IMR-90 (cell line): ENCODE measurements at regions not wholly inside any gene's neighbourhood (a gene's known extent, or its start where the extent isn't known, plus 50 kb on each side); places are given as distances from the start of the nearest gene placed in this dataset.

ENCODE experiments used
- ATAC-seq: fragments of 200-7000 bp; cut with Tn5 transposase; 2 replicates; pipeline ENCODE4 v1.9.1; 2020; ENCODE audit warnings: low read depth, mild to moderate bottlenecking, moderate library complexity
- BruUV-seq: library from RNA; stranded (reverse); fragments of 400-500 nt; replicated peaks from 2 replicates; lab custom pipeline; 2021; lab: Mats Ljungman, UMichigan
- CTCF ChIA-PET: fragments of 300-600 bp; formaldehyde crosslinking; extraction: SDS; loops from one replicate; lab custom pipeline; 2021; ENCODE audit warnings: antibody characterized with exemption; lab: Yijun Ruan, JAX
- POLR2A ChIA-PET: fragments of 300-600 bp; sonication (Branson Sonifier 250); formaldehyde crosslinking; loops from one replicate; lab custom pipeline; 2022; ENCODE audit warnings: antibody characterized with exemption; ENCODE audit not compliant: unreplicated experiment; lab: Charles Lee
- DNase-seq: peaks from one replicate; pipeline ENCODE4 v3.0.0; 2013
- H2AFZ ChIP-seq: replicated peaks from 2 replicates; pipeline ENCODE3; 2013; ENCODE audit warnings: low read length, mild to moderate bottlenecking; ENCODE audit not compliant: poor library complexity
- H2AK5ac ChIP-seq: 2 replicates; pipeline ENCODE4 v1.6.1; 2013; ENCODE audit warnings: low read depth, low read length, inconsistent platforms
- H2AK9ac ChIP-seq: replicated peaks from 2 replicates; pipeline ENCODE3; 2013; ENCODE audit warnings: mild to moderate bottlenecking, low read depth, low read length, moderate library complexity; ENCODE audit not compliant: poor library complexity
- H2BK120ac ChIP-seq: 2 replicates; pipeline ENCODE4 v1.6.1; 2013; ENCODE audit warnings: low read depth, low read length, inconsistent platforms
- H2BK15ac ChIP-seq: 3 replicates; pipeline ENCODE4 v1.6.1; 2013; ENCODE audit warnings: low read depth, low read length, inconsistent platforms
- H2BK20ac ChIP-seq: 2 replicates; pipeline ENCODE4 v1.6.1; 2013; ENCODE audit warnings: low read depth, mild to moderate bottlenecking, inconsistent platforms, low read length, moderate library complexity
- H2BK5ac ChIP-seq: 2 replicates; pipeline ENCODE4 v1.6.1; 2013; ENCODE audit warnings: mild to moderate bottlenecking, low read depth, low read length, inconsistent platforms; ENCODE audit not compliant: poor library complexity, severe bottlenecking
- H3K14ac ChIP-seq: replicated peaks from 2 replicates; pipeline ENCODE4 v1.6.1; 2013; ENCODE audit warnings: low read depth, low read length, inconsistent platforms
- H3K18ac ChIP-seq: 2 replicates; pipeline ENCODE4 v1.6.1; 2013; ENCODE audit warnings: low read depth, low read length, control low read depth
- H3K23ac ChIP-seq: 2 replicates; pipeline ENCODE4 v1.6.1; 2013; ENCODE audit warnings: low read depth, low read length, inconsistent platforms
- H3K27ac ChIP-seq: 2 replicates; pipeline ENCODE4 v1.5.1; 2013; ENCODE audit warnings: mild to moderate bottlenecking, control low read depth, low read length; ENCODE audit not compliant: insufficient read depth
- H3K27me3 ChIP-seq: 2 replicates; pipeline ENCODE4 v1.6.1; 2013; ENCODE audit warnings: low read length; ENCODE audit not compliant: control insufficient read depth, insufficient read depth
- H3K36me3 ChIP-seq: 2 replicates; pipeline ENCODE4 v1.6.1; 2013; ENCODE audit warnings: low read length, mixed read lengths; ENCODE audit not compliant: control insufficient read depth, insufficient read depth
- H3K4ac ChIP-seq: 2 replicates; pipeline ENCODE4 v1.6.1; 2013; ENCODE audit warnings: low read depth, low read length, inconsistent platforms
- H3K4me1 ChIP-seq: 2 replicates; pipeline ENCODE4 v1.6.1; 2013; ENCODE audit warnings: low read length, mixed read lengths; ENCODE audit not compliant: control insufficient read depth, insufficient read depth
- H3K4me2 ChIP-seq: 2 replicates; pipeline ENCODE4 v1.6.1; 2013; ENCODE audit warnings: low read depth, mild to moderate bottlenecking, control low read depth, low read length, moderate library complexity
- H3K4me3 ChIP-seq: 2 replicates; pipeline ENCODE4 v1.5.1; 2013; ENCODE audit warnings: low read depth, mild to moderate bottlenecking, control low read depth, low read length, moderate library complexity; ENCODE audit not compliant: insufficient read depth
- H3K56ac ChIP-seq: 2 replicates; pipeline ENCODE4 v1.6.1; 2013; ENCODE audit warnings: low read length, inconsistent platforms; ENCODE audit not compliant: insufficient read depth; ENCODE audit errors: extremely low read depth
- H3K79me1 ChIP-seq, 2 experiments: 2 replicates each; pipeline ENCODE4 v1.6.1; 2013; ENCODE audit warnings: low read length in 2 of 2, inconsistent platforms in 1 of 2, low read depth in 1 of 2
- H3K9ac ChIP-seq: 2 replicates; pipeline ENCODE4 v1.6.1; 2013; ENCODE audit warnings: low read depth, low read length, control low read depth
- H3K9me1 ChIP-seq: 2 replicates; pipeline ENCODE4 v1.6.1; 2013; ENCODE audit warnings: low read length, inconsistent platforms; ENCODE audit not compliant: insufficient read depth
- H3K9me3 ChIP-seq: 2 replicates; pipeline ENCODE4 v1.6.1; 2013; ENCODE audit warnings: low read length; ENCODE audit not compliant: control insufficient read depth, insufficient read depth
- H4K20me1 ChIP-seq: 2 replicates; pipeline ENCODE4 v1.6.1; 2013; ENCODE audit warnings: low read length, inconsistent platforms; ENCODE audit not compliant: insufficient read depth
- H4K5ac ChIP-seq: 2 replicates; pipeline ENCODE4 v1.6.1; 2013; ENCODE audit warnings: mild to moderate bottlenecking, low read depth, low read length, control low read depth
- H4K8ac ChIP-seq, 2 experiments: 2 replicates each; pipeline ENCODE4 v1.6.1; 2013; ENCODE audit warnings: low read depth in 2 of 2, low read length in 2 of 2, control low read depth in 1 of 2, inconsistent platforms in 1 of 2
- H4K91ac ChIP-seq: 2 replicates; pipeline ENCODE4 v1.6.1; 2013; ENCODE audit warnings: low read depth, low read length, inconsistent platforms; ENCODE audit not compliant: insufficient read depth
- CTCF ChIP-seq: conservative IDR thresholded peaks from 2 replicates; pipeline ENCODE4 v1.5.1; 2012; ENCODE audit warnings: mild to moderate bottlenecking, low read depth, low read length, improper control_type of control experiment
- MAFK ChIP-seq: IDR thresholded peaks from 2 replicates; pipeline ENCODE4 v1.6.1; 2012; ENCODE audit warnings: low read depth, low read length, improper control_type of control experiment
- MXI1 ChIP-seq: IDR thresholded peaks from 2 replicates; pipeline ENCODE4 v1.6.1; 2012; ENCODE audit warnings: low read depth, mild to moderate bottlenecking, low read length, moderate library complexity, borderline replicate concordance
- RAD21 ChIP-seq: IDR thresholded peaks from 2 replicates; pipeline ENCODE4 v1.6.1; 2012; ENCODE audit warnings: low read length, improper control_type of control experiment
- SMC3 ChIP-seq: fragments of 150-350 bp; IDR thresholded peaks from 2 replicates; pipeline ENCODE4 v1.6.1; 2016; ENCODE audit warnings: low read depth, mild to moderate bottlenecking, antibody characterized with exemption, low read length, moderate library complexity
- WGBS, 2 experiments: methylation state at CpG; one replicate each; pipeline versions ENCODE4 v1.1.5 to v1.1.7; 2013; ENCODE audit warnings: missing lambda C conversion rate in 2 of 2; ENCODE audit not compliant: insufficient read length in 1 of 2; ENCODE audit errors: extremely low coverage in 2 of 2; 5-methylcytosine and 5-hydroxymethylcytosine counted together
- dilution Hi-C: fragments of 300-500 bp; cut with HindIII; formaldehyde crosslinking; loops from one replicate; pipeline ENCODE4 v1.14.3; 2018; ENCODE audit warnings: low sequenced_read_pairs; ENCODE audit not compliant: unreplicated experiment
- in situ Hi-C: fragments of 300-500 bp; cut with MboI; formaldehyde crosslinking; loops from 3 replicates; pipeline ENCODE4 v1.14.3; 2019; ENCODE audit warnings: low sequenced_read_pairs, inconsistent platforms, mixed read lengths
- intact Hi-C: fragments of 100-400 bp; cut with micrococcal nuclease; formaldehyde crosslinking; loops from 2 replicates; pipeline ENCODE4 v1.10.0; 2022

GRCh38 chr10:91022924-91023699 is 102.2 kb upstream of the ANKRD1 start:
- H3K4me3 ChIP-seq = no peak overlapping the region
- POLR2A ChIA-PET = no interaction called here
- H3K9ac ChIP-seq = no peak overlapping the region
- H3K4me2 ChIP-seq = 0 out of 2 replicates have a peak overlapping the region, but pooled peaks have one; percentile 20
- DNase-seq (no peak), ATAC-seq (peak; percentile 27)
- no peak overlapping the region for H2AK5ac ChIP-seq
- TF ChIP-seq CTCF = no peak
- TF ChIP-seq RAD21 = no peak
- no peak for TF ChIP-seq SMC3
- no peak for TF ChIP-seq MXI1
- TF ChIP-seq MAFK = no peak
- H2BK15ac ChIP-seq = no peak overlapping the region
- no peak overlapping the region for H3K23ac ChIP-seq
- dilution Hi-C loops = no loop called here
- H4K8ac ChIP-seq = no peak overlapping the region
- no peak overlapping the region for H3K27ac ChIP-seq
- intact Hi-C loops = no loop called here
- H3K27me3 ChIP-seq = no peaks in the 10 kb centered on the region; the same call in 1 of the 2 replicates
- no peak overlapping the region for H4K91ac ChIP-seq
- no peaks in the 10 kb centered on the region for H3K9me3 ChIP-seq
- H3K9me1 ChIP-seq = peaks cover 3% of the 10 kb centered on the region; the same call in 1 of the 2 replicates
- H2AK9ac ChIP-seq = peak overlapping the region; percentile 45
- no peaks in the 10 kb centered on the region for H3K36me3 ChIP-seq
- BruUV-seq = no TSS peak
- in situ Hi-C loops = no loop called here
- H3K18ac ChIP-seq = no peak overlapping the region
- peaks cover 3% of the 10 kb centered on the region; the same call in 1 of the 2 replicates for H3K4me1 ChIP-seq
- H3K56ac ChIP-seq = no peak overlapping the region
- no peaks in the 10 kb centered on the region for H3K79me1 ChIP-seq
- H3K4ac ChIP-seq = no peak overlapping the region
- H2BK120ac ChIP-seq = no peak overlapping the region
- CTCF ChIA-PET = interaction anchor here (1.0 kb wide), 1 partner anchor 53 kb away, joined by 3 read pairs; no protein-coding TSS in a partner anchor
- H2AFZ ChIP-seq = peak overlapping the region; percentile 77
- WGBS, 2 experiments = no CpG with 5 or more reads among the region's 6 CpGs
- H2BK5ac ChIP-seq = no peak overlapping the region
- H4K5ac ChIP-seq = no peak overlapping the region
- no peak overlapping the region; the same call in 1 of the 2 replicates for H3K14ac ChIP-seq
- no peaks in the 10 kb centered on the region for H4K20me1 ChIP-seq
- H2BK20ac ChIP-seq = no peak overlapping the region
